Ovary (tissue), 3 donors: ENCODE measurements at regions not wholly inside any gene's neighbourhood (a gene's known extent, or its start where the extent isn't known, plus 50 kb on each side); places are given as distances from the start of the nearest gene placed in this dataset.

Experiments
- POLR2A ChIP-seq: fragments of 450-650 bp; IDR thresholded peaks from one replicate; pipeline ENCODE4 v1.6.1; 2017; ENCODE audit warnings: antibody characterized with exemption, mild to moderate bottlenecking, moderate library complexity
- TF ChIP-seq, protein P1 (sequence below), 3 donors: fragments of 450-650 bp in 2 of 3; fragments of 200-600 bp in 1 of 3; IDR thresholded peaks; one replicate each; pipeline versions ENCODE4 v1.5.1 to v1.8.0; 2016 to 2022; ENCODE audit warnings: antibody characterized with exemption in 3 of 3, mild to moderate bottlenecking in 1 of 3
- donor health status: DM: no; HTN: no; CAD: no.

DNA sequence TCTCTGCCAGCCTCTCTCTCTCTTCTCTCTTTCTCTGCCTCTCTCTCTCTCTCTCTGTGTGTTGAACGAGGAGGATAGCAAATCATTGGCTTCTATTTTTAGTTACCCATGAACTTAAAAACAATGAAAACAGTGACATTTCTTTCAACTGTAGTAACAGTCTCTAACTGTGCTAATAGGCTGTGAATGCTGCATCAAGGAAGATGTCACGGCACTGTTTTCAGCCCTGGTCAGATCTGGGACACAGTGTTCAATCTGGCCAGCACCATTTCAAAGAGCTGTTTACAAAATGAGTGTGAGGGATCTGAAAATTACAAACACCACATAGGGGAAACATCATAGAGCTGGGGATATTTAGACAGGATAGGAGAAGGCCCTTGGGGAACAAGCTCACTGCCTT lies 717.0 kb downstream of the FGF9 start:
- no peak for TF ChIP-seq POLR2A
- TF ChIP-seq, protein P1, sequence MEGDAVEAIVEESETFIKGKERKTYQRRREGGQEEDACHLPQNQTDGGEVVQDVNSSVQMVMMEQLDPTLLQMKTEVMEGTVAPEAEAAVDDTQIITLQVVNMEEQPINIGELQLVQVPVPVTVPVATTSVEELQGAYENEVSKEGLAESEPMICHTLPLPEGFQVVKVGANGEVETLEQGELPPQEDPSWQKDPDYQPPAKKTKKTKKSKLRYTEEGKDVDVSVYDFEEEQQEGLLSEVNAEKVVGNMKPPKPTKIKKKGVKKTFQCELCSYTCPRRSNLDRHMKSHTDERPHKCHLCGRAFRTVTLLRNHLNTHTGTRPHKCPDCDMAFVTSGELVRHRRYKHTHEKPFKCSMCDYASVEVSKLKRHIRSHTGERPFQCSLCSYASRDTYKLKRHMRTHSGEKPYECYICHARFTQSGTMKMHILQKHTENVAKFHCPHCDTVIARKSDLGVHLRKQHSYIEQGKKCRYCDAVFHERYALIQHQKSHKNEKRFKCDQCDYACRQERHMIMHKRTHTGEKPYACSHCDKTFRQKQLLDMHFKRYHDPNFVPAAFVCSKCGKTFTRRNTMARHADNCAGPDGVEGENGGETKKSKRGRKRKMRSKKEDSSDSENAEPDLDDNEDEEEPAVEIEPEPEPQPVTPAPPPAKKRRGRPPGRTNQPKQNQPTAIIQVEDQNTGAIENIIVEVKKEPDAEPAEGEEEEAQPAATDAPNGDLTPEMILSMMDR (IDR thresholded peaks at IDR 0.05) = no peak
